ENCODE measurements at regions not wholly inside any gene's neighbourhood (a gene's known extent, or its start where the extent isn't known, plus 50 kb on each side); places are given as distances from the start of the nearest gene placed in this dataset.

DNA sequence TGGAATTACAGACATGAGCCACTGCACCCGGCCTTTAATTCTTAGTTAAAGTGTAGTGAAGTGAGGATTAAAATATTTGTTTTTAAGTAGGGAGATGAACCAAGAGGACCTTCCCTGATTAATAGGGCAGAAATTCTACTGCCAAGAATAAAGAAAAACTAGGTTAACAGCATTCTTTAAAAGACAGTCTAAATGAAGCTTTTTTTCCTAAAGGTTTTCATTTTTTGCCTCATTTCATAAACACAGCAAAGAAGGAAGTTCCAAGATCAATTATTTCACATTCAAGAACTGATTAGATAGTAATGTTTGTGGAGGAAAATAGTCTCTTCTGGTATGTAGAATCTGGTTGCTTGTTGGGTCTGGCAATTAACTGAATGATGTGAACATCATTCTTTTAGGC, 112.1 kb upstream of the ARSJ start:
- TF ChIP-seq, protein P1, sequence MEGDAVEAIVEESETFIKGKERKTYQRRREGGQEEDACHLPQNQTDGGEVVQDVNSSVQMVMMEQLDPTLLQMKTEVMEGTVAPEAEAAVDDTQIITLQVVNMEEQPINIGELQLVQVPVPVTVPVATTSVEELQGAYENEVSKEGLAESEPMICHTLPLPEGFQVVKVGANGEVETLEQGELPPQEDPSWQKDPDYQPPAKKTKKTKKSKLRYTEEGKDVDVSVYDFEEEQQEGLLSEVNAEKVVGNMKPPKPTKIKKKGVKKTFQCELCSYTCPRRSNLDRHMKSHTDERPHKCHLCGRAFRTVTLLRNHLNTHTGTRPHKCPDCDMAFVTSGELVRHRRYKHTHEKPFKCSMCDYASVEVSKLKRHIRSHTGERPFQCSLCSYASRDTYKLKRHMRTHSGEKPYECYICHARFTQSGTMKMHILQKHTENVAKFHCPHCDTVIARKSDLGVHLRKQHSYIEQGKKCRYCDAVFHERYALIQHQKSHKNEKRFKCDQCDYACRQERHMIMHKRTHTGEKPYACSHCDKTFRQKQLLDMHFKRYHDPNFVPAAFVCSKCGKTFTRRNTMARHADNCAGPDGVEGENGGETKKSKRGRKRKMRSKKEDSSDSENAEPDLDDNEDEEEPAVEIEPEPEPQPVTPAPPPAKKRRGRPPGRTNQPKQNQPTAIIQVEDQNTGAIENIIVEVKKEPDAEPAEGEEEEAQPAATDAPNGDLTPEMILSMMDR (conservative IDR thresholded peaks at IDR 0.05 in 1 of 2, IDR thresholded peaks at IDR 0.05 in 1 of 2; ENCODE audit: low read depth in 1 of 2, low read length in 2 of 2): no peak
- TF ChIP-seq EZH2 (IDR thresholded peaks at IDR 0.05; ENCODE audit: low read length, missing control alignments): no peak

Measured in fibroblast of lung (primary cell).